ENCODE measurements at regions not wholly inside any gene's neighbourhood (a gene's known extent, or its start where the extent isn't known, plus 50 kb on each side); places are given as distances from the start of the nearest gene placed in this dataset.

DNA sequence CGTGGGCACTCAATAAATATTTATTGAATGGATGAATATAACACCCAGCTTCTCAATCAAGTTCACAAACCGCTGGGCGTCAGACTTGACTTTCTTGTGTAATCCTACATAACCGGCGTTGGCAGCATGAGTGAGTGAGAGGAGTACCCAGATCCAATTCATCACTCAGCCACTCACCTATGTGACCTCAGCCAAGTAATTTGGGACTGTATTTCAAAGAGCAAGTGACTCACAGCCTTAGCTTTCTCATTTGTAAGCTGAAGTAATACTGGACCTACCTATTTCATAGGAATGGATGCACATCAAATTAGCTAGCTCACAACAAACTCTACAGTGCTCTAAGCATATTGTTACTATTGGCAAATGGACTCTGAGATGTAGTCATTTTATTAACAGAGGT, 53.8 kb upstream of the FAM204A start:
- H3K27ac ChIP-seq, result no peak overlapping the region
- TF ChIP-seq, protein P1, sequence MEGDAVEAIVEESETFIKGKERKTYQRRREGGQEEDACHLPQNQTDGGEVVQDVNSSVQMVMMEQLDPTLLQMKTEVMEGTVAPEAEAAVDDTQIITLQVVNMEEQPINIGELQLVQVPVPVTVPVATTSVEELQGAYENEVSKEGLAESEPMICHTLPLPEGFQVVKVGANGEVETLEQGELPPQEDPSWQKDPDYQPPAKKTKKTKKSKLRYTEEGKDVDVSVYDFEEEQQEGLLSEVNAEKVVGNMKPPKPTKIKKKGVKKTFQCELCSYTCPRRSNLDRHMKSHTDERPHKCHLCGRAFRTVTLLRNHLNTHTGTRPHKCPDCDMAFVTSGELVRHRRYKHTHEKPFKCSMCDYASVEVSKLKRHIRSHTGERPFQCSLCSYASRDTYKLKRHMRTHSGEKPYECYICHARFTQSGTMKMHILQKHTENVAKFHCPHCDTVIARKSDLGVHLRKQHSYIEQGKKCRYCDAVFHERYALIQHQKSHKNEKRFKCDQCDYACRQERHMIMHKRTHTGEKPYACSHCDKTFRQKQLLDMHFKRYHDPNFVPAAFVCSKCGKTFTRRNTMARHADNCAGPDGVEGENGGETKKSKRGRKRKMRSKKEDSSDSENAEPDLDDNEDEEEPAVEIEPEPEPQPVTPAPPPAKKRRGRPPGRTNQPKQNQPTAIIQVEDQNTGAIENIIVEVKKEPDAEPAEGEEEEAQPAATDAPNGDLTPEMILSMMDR (conservative IDR thresholded peaks at IDR 0.05), result no peak

DNA sequence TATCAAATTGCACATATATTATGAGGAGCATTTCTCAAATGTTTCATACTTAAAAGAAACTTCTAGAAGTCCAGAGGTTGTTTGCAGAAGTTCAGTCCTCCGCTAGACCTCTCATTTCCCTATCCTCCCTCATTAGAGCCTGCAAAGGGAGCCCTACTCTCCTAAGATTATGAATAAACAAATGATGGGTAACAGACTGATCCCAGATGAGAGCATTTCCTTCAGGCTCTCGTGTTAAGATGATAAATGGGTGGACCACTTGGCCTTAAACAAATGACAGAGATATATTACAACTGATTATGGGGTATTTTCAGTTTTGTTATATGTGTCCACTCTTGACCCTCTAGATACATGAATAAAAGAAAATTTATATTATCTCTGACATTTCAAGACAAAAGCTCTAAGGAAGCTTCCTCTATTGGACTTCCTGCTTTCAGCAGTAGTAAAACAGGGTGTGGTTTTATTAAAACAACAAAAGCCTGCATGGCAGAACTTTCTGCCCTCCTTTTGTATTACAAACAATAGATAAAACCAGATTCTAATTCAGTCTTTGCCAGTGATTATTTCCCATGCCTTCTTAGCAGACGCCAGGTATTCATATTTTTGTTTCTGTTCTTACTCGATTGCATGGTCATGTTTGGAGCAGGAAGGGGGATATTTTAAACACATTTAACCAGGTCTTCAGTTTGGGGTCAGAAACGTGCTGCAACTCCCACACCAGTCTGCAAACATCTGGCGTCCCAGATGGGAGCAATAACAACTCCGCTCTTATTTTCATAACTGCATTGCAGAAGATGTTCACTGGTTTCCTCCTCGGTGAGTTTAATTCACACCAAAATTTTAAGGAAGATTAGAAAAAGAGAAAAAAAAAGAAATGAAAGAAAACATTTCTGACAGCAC, 52.4 kb upstream of the FAM204A start:
- no peak overlapping the region for H3K27ac ChIP-seq
- TF ChIP-seq, protein P1 (conservative IDR thresholded peaks at IDR 0.05), result no peak

DNA sequence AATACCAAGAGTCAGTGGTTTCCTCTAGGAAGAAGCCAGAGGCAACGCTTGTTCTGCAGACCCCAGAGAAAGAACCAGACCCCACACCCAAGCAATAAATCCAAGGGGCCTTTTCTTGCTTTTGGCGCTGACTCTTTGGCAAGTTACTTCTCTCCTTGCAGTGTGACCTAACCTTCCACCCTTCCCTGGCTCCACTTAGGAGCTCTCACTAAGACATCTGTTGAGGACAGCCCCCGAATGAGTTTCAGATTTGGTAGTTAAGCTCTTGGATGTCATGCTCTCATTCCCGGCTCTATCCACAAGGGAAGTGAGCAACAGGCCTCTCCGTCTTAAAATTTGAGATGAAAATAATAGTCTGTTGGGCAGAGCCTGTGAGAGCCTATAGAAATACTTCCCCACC, 50.6 kb upstream of the FAM204A start:
- TF ChIP-seq, protein P1 (conservative IDR thresholded peaks at IDR 0.05), result no peak
- no peak overlapping the region for H3K27ac ChIP-seq

Measured in VCaP (cell line).